Fibroblast of lung (primary cell): ENCODE measurements at regions not wholly inside any gene's neighbourhood (a gene's known extent, or its start where the extent isn't known, plus 50 kb on each side); places are given as distances from the start of the nearest gene placed in this dataset.

ENCODE experiments used
- DNase-seq, 2 donors: peaks; one replicate each; pipeline versions ENCODE4 v3.0.0 to v3.0.0-alpha.2; 2010; ENCODE audit warnings: low read depth in 2 of 2
- H2AFZ ChIP-seq: 2 replicates; pipeline ENCODE4 v1.5.1; 2012; ENCODE audit warnings: low read length, control low read depth, inconsistent platforms
- H3K27ac ChIP-seq: 2 replicates; pipeline ENCODE4 v1.5.1; 2011; ENCODE audit warnings: low read length, control low read depth; ENCODE audit not compliant: insufficient read depth
- H3K27me3 ChIP-seq: 2 replicates; pipeline ENCODE4 v1.5.1; 2011; ENCODE audit warnings: mild to moderate bottlenecking, low read length; ENCODE audit not compliant: control insufficient read depth, insufficient read depth
- H3K36me3 ChIP-seq: 2 replicates; pipeline ENCODE4 v1.5.1; 2011; ENCODE audit warnings: low read length; ENCODE audit not compliant: control insufficient read depth, insufficient read depth
- H3K4me1 ChIP-seq: 2 replicates; pipeline ENCODE4 v1.5.1; 2011; ENCODE audit warnings: low read length; ENCODE audit not compliant: control insufficient read depth, insufficient read depth; ENCODE audit errors: extremely low read depth
- H3K4me2 ChIP-seq: 2 replicates; pipeline ENCODE4 v1.5.1; 2011; ENCODE audit warnings: low read length, control low read depth; ENCODE audit not compliant: insufficient read depth; ENCODE audit errors: extremely low read depth
- H3K4me3 ChIP-seq, 4 experiments: fragments of 200-600 bp in 1 of 4; sonication (generic) in 1 of 4; replicated peaks in 1 of 4; 2 replicates each; pipeline ENCODE4 v1.5.1; 2011 to 2016; ENCODE audit warnings: low read length in 4 of 4, low read depth in 3 of 4, mild to moderate bottlenecking in 3 of 4, control low read depth in 2 of 4, inconsistent platforms in 1 of 4, mixed read lengths in 1 of 4; ENCODE audit not compliant: insufficient read depth in 1 of 4; ENCODE audit errors: control extremely low read depth in 1 of 4
- H3K79me2 ChIP-seq: 2 replicates; pipeline ENCODE4 v1.5.1; 2012; ENCODE audit warnings: mild to moderate bottlenecking, low read length, inconsistent platforms; ENCODE audit not compliant: control insufficient read depth, insufficient read depth
- H3K9ac ChIP-seq: 2 replicates; pipeline ENCODE4 v1.5.1; 2011; ENCODE audit warnings: mild to moderate bottlenecking, low read length, control low read depth; ENCODE audit not compliant: insufficient read depth
- H3K9me3 ChIP-seq: 2 replicates; pipeline ENCODE4 v1.5.1; 2012; ENCODE audit warnings: low read depth, low read length; ENCODE audit not compliant: control insufficient read depth, insufficient read depth
- H4K20me1 ChIP-seq: 2 replicates; pipeline ENCODE4 v1.5.1; 2011; ENCODE audit warnings: low read length; ENCODE audit not compliant: control insufficient read depth, insufficient read depth; ENCODE audit errors: extremely low read depth
- EZH2 ChIP-seq: IDR thresholded peaks from 2 replicates; pipeline ENCODE4 v1.5.1; 2012; ENCODE audit warnings: low read length, control low read depth, mild to moderate bottlenecking; ENCODE audit errors: missing control alignments
- TF ChIP-seq, protein P1 (sequence below), 2 donors: IDR thresholded peaks in 1 of 2; conservative IDR thresholded peaks in 1 of 2; 1 replicate in 1 of 2; 2 replicates in 1 of 2; pipeline ENCODE4 v1.5.1; 2011 to 2012; ENCODE audit warnings: low read length in 2 of 2, control low read depth in 1 of 2, inconsistent platforms in 1 of 2, low read depth in 1 of 2, mild to moderate bottlenecking in 1 of 2

DNA sequence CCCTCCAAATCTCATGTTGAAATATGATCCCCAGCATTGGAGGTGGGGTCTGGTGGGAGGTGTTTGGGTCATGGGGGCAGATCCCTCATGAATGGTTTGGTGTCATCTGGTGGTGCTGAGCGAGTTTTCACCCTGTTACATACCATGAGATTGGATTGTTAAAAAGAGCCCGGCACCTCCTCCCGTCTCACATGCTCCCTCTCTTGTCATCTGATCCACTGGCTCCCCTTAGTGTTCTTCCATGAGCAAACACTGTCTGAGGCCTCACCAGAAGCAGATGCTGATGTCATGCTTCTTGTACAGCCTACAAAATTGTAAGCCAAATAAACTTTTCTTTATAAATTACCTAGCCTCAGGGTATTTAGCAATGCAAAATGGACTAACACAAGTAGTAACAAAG lies 405.0 kb upstream of the SLC39A10 start:
- H3K27ac ChIP-seq = no peak overlapping the region
- TF ChIP-seq EZH2 = no peak
- TF ChIP-seq, protein P1, sequence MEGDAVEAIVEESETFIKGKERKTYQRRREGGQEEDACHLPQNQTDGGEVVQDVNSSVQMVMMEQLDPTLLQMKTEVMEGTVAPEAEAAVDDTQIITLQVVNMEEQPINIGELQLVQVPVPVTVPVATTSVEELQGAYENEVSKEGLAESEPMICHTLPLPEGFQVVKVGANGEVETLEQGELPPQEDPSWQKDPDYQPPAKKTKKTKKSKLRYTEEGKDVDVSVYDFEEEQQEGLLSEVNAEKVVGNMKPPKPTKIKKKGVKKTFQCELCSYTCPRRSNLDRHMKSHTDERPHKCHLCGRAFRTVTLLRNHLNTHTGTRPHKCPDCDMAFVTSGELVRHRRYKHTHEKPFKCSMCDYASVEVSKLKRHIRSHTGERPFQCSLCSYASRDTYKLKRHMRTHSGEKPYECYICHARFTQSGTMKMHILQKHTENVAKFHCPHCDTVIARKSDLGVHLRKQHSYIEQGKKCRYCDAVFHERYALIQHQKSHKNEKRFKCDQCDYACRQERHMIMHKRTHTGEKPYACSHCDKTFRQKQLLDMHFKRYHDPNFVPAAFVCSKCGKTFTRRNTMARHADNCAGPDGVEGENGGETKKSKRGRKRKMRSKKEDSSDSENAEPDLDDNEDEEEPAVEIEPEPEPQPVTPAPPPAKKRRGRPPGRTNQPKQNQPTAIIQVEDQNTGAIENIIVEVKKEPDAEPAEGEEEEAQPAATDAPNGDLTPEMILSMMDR (conservative IDR thresholded peaks at IDR 0.05 in 1 of 2, IDR thresholded peaks at IDR 0.05 in 1 of 2; ENCODE audit: low read depth in 1 of 2, low read length in 2 of 2) = no peak
- H3K4me2 ChIP-seq = no peak overlapping the region
- H3K27me3 ChIP-seq = no peaks in the 10 kb centered on the region
- no peak for DNase-seq
- no peak overlapping the region for H2AFZ ChIP-seq
- no peaks in the 10 kb centered on the region for H3K79me2 ChIP-seq
- H3K4me1 ChIP-seq = no peaks in the 10 kb centered on the region
- no peaks in the 10 kb centered on the region for H3K9me3 ChIP-seq
- no peaks in the 10 kb centered on the region for H4K20me1 ChIP-seq
- H3K36me3 ChIP-seq = no peaks in the 10 kb centered on the region
- no peak overlapping the region for H3K4me3 ChIP-seq
- H3K9ac ChIP-seq = no peak overlapping the region

DNA sequence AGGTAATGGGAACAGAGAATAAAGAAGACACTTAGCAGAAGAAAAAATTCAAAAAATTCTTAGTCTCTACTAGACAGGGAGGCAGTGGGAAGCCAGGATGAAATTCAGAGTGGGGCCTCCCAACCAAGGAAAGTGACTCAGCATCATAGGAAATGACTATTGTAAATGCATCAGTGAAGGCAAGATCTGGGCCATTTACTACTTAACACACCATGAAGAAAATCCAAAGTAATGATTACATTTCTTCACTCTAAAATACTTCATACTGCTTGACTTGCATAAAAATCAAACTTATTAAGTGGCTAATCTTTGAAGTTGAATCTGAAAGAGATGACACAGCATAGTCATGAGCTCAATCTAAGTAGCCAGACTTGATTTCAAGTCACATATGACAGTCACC lies 405.8 kb upstream of the SLC39A10 start:
- Histone ChIP-seq H3K79me2 (no peaks in the 10 kb centered on the region), H4K20me1 (no peaks in the 10 kb centered on the region), H3K36me3 (no peaks in the 10 kb centered on the region), H3K4me2 (no peak overlapping the region), H3K9me3 (no peaks in the 10 kb centered on the region), H3K27ac (no peak overlapping the region), H3K4me3 (no peak overlapping the region), H3K9ac (no peak overlapping the region), H3K27me3 (no peaks in the 10 kb centered on the region), H2AFZ (no peak overlapping the region), H3K4me1 (no peaks in the 10 kb centered on the region)
- DNase-seq = no peak
- no peak for TF ChIP-seq EZH2
- TF ChIP-seq, protein P1 (conservative IDR thresholded peaks at IDR 0.05 in 1 of 2, IDR thresholded peaks at IDR 0.05 in 1 of 2; ENCODE audit: low read depth in 1 of 2, low read length in 2 of 2) = no peak

DNA sequence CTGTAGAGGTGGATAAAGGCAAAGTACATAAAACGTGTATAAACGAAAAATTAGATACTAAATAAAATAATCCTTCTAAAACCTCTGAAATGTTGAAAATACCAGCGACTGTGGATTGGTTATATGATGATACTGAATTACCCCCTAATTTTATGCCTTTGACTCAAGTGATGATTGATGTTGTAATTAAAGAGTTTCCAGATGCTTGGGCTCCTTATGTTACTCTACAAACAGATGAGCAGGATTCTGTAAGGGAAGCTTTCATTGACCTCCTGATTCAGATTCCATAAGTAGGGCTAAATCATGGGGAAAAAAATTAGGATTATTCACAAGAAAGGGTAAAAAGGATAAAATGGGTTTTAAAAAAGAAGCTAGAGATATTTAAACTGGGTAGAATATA lies 418.2 kb upstream of the SLC39A10 start:
- no peaks in the 10 kb centered on the region for H3K9me3 ChIP-seq
- H3K4me2 ChIP-seq = no peak overlapping the region
- H3K9ac ChIP-seq = no peak overlapping the region
- H3K27me3 ChIP-seq = no peaks in the 10 kb centered on the region
- H4K20me1 ChIP-seq = no peaks in the 10 kb centered on the region
- no peak for DNase-seq
- H3K4me3 ChIP-seq = no peak overlapping the region
- H2AFZ ChIP-seq = no peak overlapping the region
- H3K27ac ChIP-seq = no peak overlapping the region
- H3K79me2 ChIP-seq = no peaks in the 10 kb centered on the region
- no peaks in the 10 kb centered on the region for H3K4me1 ChIP-seq
- TF ChIP-seq, protein P1 (conservative IDR thresholded peaks at IDR 0.05 in 1 of 2, IDR thresholded peaks at IDR 0.05 in 1 of 2; ENCODE audit: low read depth in 1 of 2, low read length in 2 of 2) = no peak
- TF ChIP-seq EZH2 = no peak
- no peaks in the 10 kb centered on the region for H3K36me3 ChIP-seq
